Endothelial cell of umbilical vein (primary cell): ENCODE measurements at regions not wholly inside any gene's neighbourhood (a gene's known extent, or its start where the extent isn't known, plus 50 kb on each side); places are given as distances from the start of the nearest gene placed in this dataset.

ENCODE experiments used
- BruUV-seq: library from RNA; stranded (reverse); fragments of 400-500 nt; replicated peaks from 2 replicates; lab custom pipeline; 2021; lab: Mats Ljungman, UMichigan
- CTCF ChIA-PET: fragments of 300-600, 350-600 bp; sonication (Branson Sonifier 250); formaldehyde crosslinking; loops from one replicate; lab custom pipeline; 2021; ENCODE audit warnings: antibody characterized with exemption, inconsistent platforms; lab: Charles Lee
- POLR2A ChIA-PET: fragments of 300-600, 350-600 bp; sonication (Branson Sonifier 250); formaldehyde crosslinking; loops from one replicate; lab custom pipeline; 2021; ENCODE audit warnings: antibody characterized with exemption, inconsistent platforms; lab: Charles Lee
- DNase-seq: peaks from one replicate; pipeline ENCODE4 v3.0.0-alpha.2; 2011; ENCODE audit warnings: low read depth, low spot score
- FAIRE-seq: peaks from 2 replicates; lab custom pipeline; 2011; peaks lifted over from hg19 to GRCh38; lab: Jason Lieb, UNC
- H2AFZ ChIP-seq: 2 replicates; pipeline ENCODE4 v1.6.0; 2012; ENCODE audit warnings: low read depth, low read length, control low read depth, inconsistent platforms
- H3K27ac ChIP-seq: 2 replicates; pipeline ENCODE4 v1.5.1; 2011; ENCODE audit warnings: low read depth, mild to moderate bottlenecking, control low read depth, low read length, moderate library complexity; ENCODE audit not compliant: insufficient read depth
- H3K27me3 ChIP-seq, 2 experiments: 2 replicates each; pipeline versions ENCODE4 v1.6.0 to v1.6.1; 2011; ENCODE audit warnings: low read length in 2 of 2, mixed read lengths in 1 of 2; ENCODE audit not compliant: control insufficient read depth in 2 of 2, insufficient read depth in 2 of 2
- H3K36me3 ChIP-seq, 2 experiments: 2 replicates in 1 of 2; 3 replicates in 1 of 2; pipeline ENCODE4 v1.5.1; 2011; ENCODE audit warnings: low read length in 2 of 2, mild to moderate bottlenecking in 1 of 2, moderate library complexity in 1 of 2; ENCODE audit not compliant: control insufficient read depth in 2 of 2, insufficient read depth in 2 of 2; ENCODE audit errors: extremely low read depth in 1 of 2
- H3K4me1 ChIP-seq: 3 replicates; pipeline ENCODE4 v1.5.1; 2011; ENCODE audit warnings: mild to moderate bottlenecking, low read length; ENCODE audit not compliant: control insufficient read depth, insufficient read depth; ENCODE audit errors: extremely low read depth
- H3K4me2 ChIP-seq: 2 replicates; pipeline ENCODE4 v1.6.1; 2011; ENCODE audit warnings: low read length, control low read depth, mixed read lengths; ENCODE audit not compliant: insufficient read depth
- H3K4me3 ChIP-seq, 3 experiments: fragments of 200-600 bp in 1 of 3; sonication (generic), shearing (Covaris generic) in 1 of 3; replicated peaks in 1 of 3; 2 replicates each; pipeline ENCODE4 v1.5.1; 2011 to 2016; ENCODE audit warnings: control low read depth in 3 of 3, low read length in 3 of 3, mild to moderate bottlenecking in 2 of 3, inconsistent platforms in 1 of 3, low read depth in 1 of 3, moderate library complexity in 1 of 3; ENCODE audit not compliant: insufficient read depth in 1 of 3
- H3K79me2 ChIP-seq: 2 replicates; pipeline ENCODE4 v1.6.0; 2012; ENCODE audit warnings: low read length, inconsistent platforms; ENCODE audit not compliant: control insufficient read depth, insufficient read depth
- H3K9ac ChIP-seq: replicated peaks from 2 replicates; pipeline ENCODE3; 2011; ENCODE audit warnings: low read length, control low read depth; ENCODE audit not compliant: insufficient read depth; ENCODE audit errors: extremely low read depth
- H3K9me1 ChIP-seq: replicated peaks from 3 replicates; pipeline ENCODE4 v1.6.0; 2011; ENCODE audit warnings: mild to moderate bottlenecking, low read length; ENCODE audit not compliant: control insufficient read depth, insufficient read depth; ENCODE audit errors: extremely low read depth
- H3K9me3 ChIP-seq: replicated peaks from 2 replicates; pipeline ENCODE4 v1.5.1; 2012; ENCODE audit warnings: low read length, inconsistent platforms; ENCODE audit not compliant: control insufficient read depth, insufficient read depth
- H4K20me1 ChIP-seq: replicated peaks from 2 replicates; pipeline ENCODE3; 2011; ENCODE audit warnings: mild to moderate bottlenecking, low read length; ENCODE audit not compliant: control insufficient read depth, insufficient read depth; ENCODE audit errors: extremely low read depth
- CTCF ChIP-seq, 2 donors: IDR thresholded peaks; 1 replicate in 1 of 2; 2 replicates in 1 of 2; pipeline ENCODE4 v1.5.1; 2011; ENCODE audit warnings: low read length in 2 of 2, mild to moderate bottlenecking in 2 of 2, moderate library complexity in 2 of 2, control low read depth in 1 of 2, inconsistent platforms in 1 of 2, low read depth in 1 of 2; ENCODE audit not compliant: insufficient read depth in 1 of 2; ENCODE audit errors: extremely low read depth in 1 of 2
- EZH2 ChIP-seq: IDR thresholded peaks from 2 replicates; pipeline ENCODE4 v1.6.1; 2012; ENCODE audit warnings: borderline replicate concordance, low read depth, mild to moderate bottlenecking, moderate library complexity, low read length, inconsistent platforms; ENCODE audit not compliant: severe bottlenecking
- FOS ChIP-seq: IDR thresholded peaks from 2 replicates; pipeline ENCODE4 v1.6.1; 2011; ENCODE audit warnings: mild to moderate bottlenecking, low read length, moderate library complexity, borderline replicate concordance; ENCODE audit not compliant: insufficient read depth
- GATA2 ChIP-seq: IDR thresholded peaks from 2 replicates; pipeline ENCODE4 v1.7.0; 2011; ENCODE audit warnings: low read depth, mild to moderate bottlenecking, moderate library complexity, mixed read lengths, low read length; ENCODE audit not compliant: insufficient read length, insufficient read depth
- JUN ChIP-seq: IDR thresholded peaks from 2 replicates; pipeline ENCODE4 v1.6.1; 2011; ENCODE audit warnings: borderline replicate concordance, low read depth; ENCODE audit not compliant: insufficient read length, insufficient read depth
- MAX ChIP-seq: IDR thresholded peaks from 2 replicates; pipeline ENCODE4 v1.6.1; 2011; ENCODE audit not compliant: insufficient read depth, insufficient read length
- MYC ChIP-seq: IDR thresholded peaks from one replicate; pipeline ENCODE4 v1.6.1; 2011; ENCODE audit warnings: mild to moderate bottlenecking, low read depth, low read length
- POLR2A ChIP-seq: IDR thresholded peaks from 2 replicates; pipeline ENCODE4 v1.6.1; 2012; ENCODE audit warnings: low read depth, mild to moderate bottlenecking, control low read depth, low read length
- POLR2AphosphoS5 ChIP-seq: IDR thresholded peaks from 2 replicates; pipeline ENCODE4 v1.6.1; 2012; ENCODE audit warnings: low read depth, mild to moderate bottlenecking, control low read depth, low read length, moderate library complexity; ENCODE audit not compliant: insufficient read depth
- dilution Hi-C: fragments of 300-500 bp; cut with MboI; formaldehyde crosslinking; loops from one replicate; pipeline ENCODE4 v1.15.0; 2019; ENCODE audit warnings: low sequenced_read_pairs; ENCODE audit not compliant: extremely low pct_ligation_motif_present
- intact Hi-C: fragments of 100-400 bp; cut with micrococcal nuclease; formaldehyde crosslinking; loops from one replicate; pipeline ENCODE4 v1.10.0; 2022

- dilution Hi-C loops (no loop called here), intact Hi-C loops (no loop called here)
- Histone ChIP-seq H3K4me1 (no peaks in the 10 kb centered on the region), H3K27me3 (no peaks in the 10 kb centered on the region), H3K27ac (no peak overlapping the region), H3K4me3 (no peak overlapping the region), H3K36me3 (no peaks in the 10 kb centered on the region), H4K20me1 (no peaks in the 10 kb centered on the region), H2AFZ (no peak overlapping the region), H3K79me2 (no peaks in the 10 kb centered on the region), H3K4me2 (no peak overlapping the region), H3K9me3 (no peaks in the 10 kb centered on the region), H3K9me1 (no peaks in the 10 kb centered on the region), H3K9ac (no peak overlapping the region)
- ChIA-PET CTCF (no interaction called here), POLR2A (no interaction called here)
- no peak for FAIRE-seq
- DNase-seq, result no peak
- BruUV-seq, result no TSS peak
- TF ChIP-seq FOS, result no peak
- no peak for TF ChIP-seq EZH2
- no peak for TF ChIP-seq POLR2AphosphoS5
- no peak for TF ChIP-seq MAX
- no peak for TF ChIP-seq JUN
- TF ChIP-seq MYC, result no peak
- TF ChIP-seq CTCF (IDR thresholded peaks at IDR 0.05; ENCODE audit: extremely low read depth in 1 of 2, insufficient read depth in 1 of 2, low read depth in 1 of 2, low read length in 2 of 2), result no peak
- TF ChIP-seq GATA2, result no peak
- no peak for TF ChIP-seq POLR2A
Observed at GRCh38 chr2:8614646-8615045, 67.2 kb upstream of the ID2 start.
